GM12878 (cell line): ENCODE measurements at regions not wholly inside any gene's neighbourhood (a gene's known extent, or its start where the extent isn't known, plus 50 kb on each side); places are given as distances from the start of the nearest gene placed in this dataset.

Source experiments
- ATAC-seq: fragments of 200-7000 bp; cut with Tn5 transposase; 3 replicates; pipeline ENCODE4 v1.9.1; 2020; ENCODE audit warnings: mild to moderate bottlenecking, moderate library complexity
- BruUV-seq: library from RNA; stranded (reverse); fragments of 400-500 nt; replicated peaks from 2 replicates; lab custom pipeline; 2021; lab: Mats Ljungman, UMichigan
- CTCF ChIA-PET: fragments of 300-600 bp; sonication (Branson Sonifier 250); formaldehyde crosslinking; extraction: SDS; loops from one replicate; lab custom pipeline; 2021; ENCODE audit warnings: inconsistent platforms; lab: Yijun Ruan, JAX
- POLR2A ChIA-PET: fragments of 350-600 bp; formaldehyde crosslinking; extraction: SDS; loops from one replicate; lab custom pipeline; 2021; ENCODE audit warnings: inconsistent platforms; lab: Charles Lee
- RAD21 ChIA-PET: fragments of 300-600 bp; sonication (Branson Sonifier 250); formaldehyde crosslinking; loops from one replicate; lab custom pipeline; 2023; ENCODE audit warnings: antibody characterized with exemption; ENCODE audit not compliant: unreplicated experiment; lab: Charles Lee
- SMC1A ChIA-PET: fragments of 300-600 bp; sonication (Branson Sonifier 250); formaldehyde crosslinking; loops from one replicate; lab custom pipeline; 2023; ENCODE audit not compliant: unreplicated experiment, uncharacterized antibody; lab: Charles Lee
- DNase-seq: peaks from one replicate; pipeline ENCODE4 v3.0.0-alpha.2; 2011; ENCODE audit warnings: low read depth, low spot score
- FAIRE-seq: peaks from 3 replicates; lab custom pipeline; 2011; peaks lifted over from hg19 to GRCh38; lab: Jason Lieb, UNC
- H2AFZ ChIP-seq: 2 replicates; pipeline ENCODE4 v1.6.0; 2011; ENCODE audit warnings: low read depth, low read length, control low read depth; ENCODE audit not compliant: control insufficient read depth
- H3K27ac ChIP-seq: 2 replicates; pipeline ENCODE4 v1.5.1; 2011; ENCODE audit warnings: control low read depth; ENCODE audit not compliant: control insufficient read depth, insufficient read depth
- H3K27me3 ChIP-seq, 2 experiments: replicated peaks in 1 of 2; 2 replicates each; pipeline versions ENCODE4 v1.6.0 to v1.6.1; 2011; ENCODE audit warnings: low read length in 1 of 2; ENCODE audit not compliant: control insufficient read depth in 2 of 2, insufficient read depth in 2 of 2
- H3K36me3 ChIP-seq, 2 experiments: 2 replicates each; pipeline ENCODE4 v1.5.1; 2011; ENCODE audit warnings: low read length in 1 of 2; ENCODE audit not compliant: control insufficient read depth in 2 of 2, insufficient read depth in 2 of 2
- H3K4me1 ChIP-seq: 2 replicates; pipeline ENCODE4 v1.6.1; 2011; ENCODE audit warnings: mild to moderate bottlenecking, low read length, moderate library complexity, mixed read lengths; ENCODE audit not compliant: control insufficient read depth, insufficient read depth
- H3K4me2 ChIP-seq: 2 replicates; pipeline ENCODE4 v1.6.0; 2011; ENCODE audit warnings: control low read depth; ENCODE audit not compliant: control insufficient read depth, insufficient read depth
- H3K4me3 ChIP-seq: fragments of 200-600 bp; sonication (generic); 2 replicates; pipeline ENCODE4 v1.5.1; 2016
- H3K79me2 ChIP-seq: 2 replicates; pipeline ENCODE4 v1.6.0; 2011; ENCODE audit warnings: low read length; ENCODE audit not compliant: control insufficient read depth, insufficient read depth
- H3K9ac ChIP-seq: 2 replicates; pipeline ENCODE4 v1.8.0; 2011; ENCODE audit warnings: low read length, control low read depth, mixed read lengths; ENCODE audit not compliant: control insufficient read depth, insufficient read depth
- H3K9me3 ChIP-seq: replicated peaks from 3 replicates; pipeline ENCODE4 v1.5.1; 2011; ENCODE audit warnings: mild to moderate bottlenecking, low read length; ENCODE audit not compliant: control insufficient read depth, insufficient read depth
- H4K20me1 ChIP-seq: 2 replicates; pipeline ENCODE4 v1.6.0; 2011; ENCODE audit not compliant: control insufficient read depth, insufficient read depth
- BACH1 ChIP-seq: fragments of 450-650 bp; IDR thresholded peaks from 2 replicates; pipeline ENCODE4 v1.6.1; 2017; ENCODE audit warnings: mild to moderate bottlenecking, borderline replicate concordance
- BCL11A ChIP-seq: IDR thresholded peaks from 2 replicates; pipeline ENCODE4 v1.6.1; 2011; ENCODE audit warnings: low read depth, low read length
- EZH2 ChIP-seq: IDR thresholded peaks from 2 replicates; pipeline ENCODE4 v1.6.1; 2012; ENCODE audit warnings: low read depth, mild to moderate bottlenecking, control low read depth, inconsistent platforms, low read length, borderline replicate concordance; ENCODE audit not compliant: control insufficient read depth
- FOS ChIP-seq: IDR thresholded peaks from 3 replicates; pipeline ENCODE4 v1.6.1; 2011; ENCODE audit warnings: borderline replicate concordance; ENCODE audit not compliant: insufficient read length; ENCODE audit errors: extremely low read depth
- KDM1A ChIP-seq: fragments of 200-600 bp; sonication (generic); IDR thresholded peaks from 2 replicates; pipeline ENCODE4 v1.6.1; 2016; ENCODE audit warnings: borderline replicate concordance
- NFXL1 ChIP-seq: fragments of 450-650 bp; IDR thresholded peaks from 2 replicates; pipeline ENCODE4 v1.6.1; 2017; ENCODE audit warnings: antibody characterized with exemption, mild to moderate bottlenecking, borderline replicate concordance
- NR2C1 ChIP-seq: fragments of 450-650 bp; IDR thresholded peaks from 2 replicates; pipeline ENCODE4 v1.6.1; 2017; ENCODE audit warnings: antibody characterized with exemption, mild to moderate bottlenecking, moderate library complexity
- NR2C2 ChIP-seq: IDR thresholded peaks from 2 replicates; pipeline ENCODE4 v1.6.1; 2011; ENCODE audit warnings: borderline replicate concordance, low read depth; ENCODE audit not compliant: control insufficient read depth, insufficient read length
- NRF1 ChIP-seq: conservative IDR thresholded peaks from 2 replicates; pipeline ENCODE4 v1.6.1; 2011; ENCODE audit warnings: mild to moderate bottlenecking, low read depth, low read length, improper control_type of control experiment
- POLR2A ChIP-seq: IDR thresholded peaks from 2 replicates; pipeline ENCODE4 v1.6.1; 2011; ENCODE audit warnings: low read depth, mild to moderate bottlenecking, low read length
- RB1 ChIP-seq: fragments of 450-650 bp; formaldehyde crosslinking; IDR thresholded peaks from 2 replicates; pipeline ENCODE4 v1.6.1; 2017; ENCODE audit warnings: mild to moderate bottlenecking, borderline replicate concordance
- SMAD1 ChIP-seq: fragments of 450-650 bp; IDR thresholded peaks from 2 replicates; pipeline ENCODE4 v1.6.1; 2018; ENCODE audit warnings: mild to moderate bottlenecking, low read depth; ENCODE audit not compliant: partially characterized antibody
- SMC3 ChIP-seq: IDR thresholded peaks from 2 replicates; pipeline ENCODE4 v1.6.1; 2011; ENCODE audit warnings: low read length, improper control_type of control experiment, borderline replicate concordance
- STAT1 ChIP-seq: fragments of 450-650 bp; conservative IDR thresholded peaks from 2 replicates; pipeline ENCODE4 v1.6.1; 2014; ENCODE audit warnings: antibody characterized with exemption, mild to moderate bottlenecking
- TARDBP ChIP-seq: IDR thresholded peaks from 2 replicates; pipeline ENCODE4 v1.6.1; 2016; ENCODE audit warnings: borderline replicate concordance
- YBX1 ChIP-seq: fragments of 450-650 bp; IDR thresholded peaks from 2 replicates; pipeline ENCODE4 v1.6.1; 2016; ENCODE audit warnings: antibody characterized with exemption
- WGBS: methylation state at CpG from one replicate; pipeline ENCODE4 v1.1.6; 2016; ENCODE audit warnings: low lambda C conversion rate; ENCODE audit not compliant: insufficient replicate concordance, insufficient coverage; ENCODE audit errors: missing lambda C conversion rate; 5-methylcytosine and 5-hydroxymethylcytosine counted together
- in situ Hi-C: fragments of 300-500 bp; cut with MboI; formaldehyde crosslinking; loops from 9 replicates; pipeline ENCODE4 v1.14.3; 2018; ENCODE audit warnings: mixed read lengths
- intact Hi-C: fragments of 100-400 bp; cut with micrococcal nuclease; formaldehyde crosslinking; loops from one replicate; pipeline ENCODE4 v1.14.2; 2022; ENCODE audit not compliant: unreplicated experiment
- TF ChIP-seq, protein P1 (sequence below): IDR thresholded peaks from 2 replicates; pipeline ENCODE4 v1.6.1; 2012; ENCODE audit warnings: low read depth, low read length, improper control_type of control experiment
- TF ChIP-seq, protein P2 (sequence below): fragments of 150-350 bp; IDR thresholded peaks from 2 replicates; pipeline ENCODE4 v1.6.1; 2014; ENCODE audit warnings: mild to moderate bottlenecking, low read depth, low read length

DNA sequence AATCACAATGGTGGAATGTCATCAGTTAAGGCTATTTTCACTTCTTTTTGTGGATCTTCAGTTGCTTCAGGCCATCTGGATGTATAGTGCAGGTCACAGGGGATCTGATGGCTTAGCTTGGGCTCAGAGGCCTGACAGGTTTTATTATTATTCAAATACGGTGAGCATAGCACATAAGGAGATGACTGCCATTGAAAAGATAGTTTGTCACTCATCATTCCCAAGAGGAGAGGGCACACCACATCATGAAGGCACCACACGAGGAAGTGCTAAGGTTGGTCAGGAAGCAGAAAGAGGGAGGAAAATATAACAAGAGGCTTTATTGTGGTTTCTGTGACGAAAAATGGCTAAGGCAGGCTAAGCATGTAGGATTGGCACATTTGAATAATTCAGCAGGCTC, 131.4 kb downstream of the CD8B2 start:
- in situ Hi-C loops (no loop called here), intact Hi-C loops (no loop called here)
- ChIA-PET CTCF (no interaction called here), RAD21 (no interaction called here), SMC1A (no interaction called here), POLR2A (no interaction called here)
- Histone ChIP-seq H3K27me3 (no peaks in the 10 kb centered on the region), H3K9ac (no peak overlapping the region), H3K36me3 (no peaks in the 10 kb centered on the region), H3K4me2 (no peak overlapping the region), H3K79me2 (no peaks in the 10 kb centered on the region), H2AFZ (no peak overlapping the region), H3K4me3 (no peak overlapping the region), H4K20me1 (no peaks in the 10 kb centered on the region), H3K4me1 (no peaks in the 10 kb centered on the region), H3K9me3 (no peaks in the 10 kb centered on the region), H3K27ac (no peak overlapping the region)
- 14% methylated on average over 3 of the region's 3 CpGs for WGBS
- BruUV-seq = no TSS peak
- DNase-seq (no peak), ATAC-seq (no peak), FAIRE-seq (no peak)
- no peak for TF ChIP-seq SMC3
- no peak for TF ChIP-seq NR2C1
- TF ChIP-seq FOS = no peak
- no peak for TF ChIP-seq TARDBP
- TF ChIP-seq EZH2 = no peak

DNA sequence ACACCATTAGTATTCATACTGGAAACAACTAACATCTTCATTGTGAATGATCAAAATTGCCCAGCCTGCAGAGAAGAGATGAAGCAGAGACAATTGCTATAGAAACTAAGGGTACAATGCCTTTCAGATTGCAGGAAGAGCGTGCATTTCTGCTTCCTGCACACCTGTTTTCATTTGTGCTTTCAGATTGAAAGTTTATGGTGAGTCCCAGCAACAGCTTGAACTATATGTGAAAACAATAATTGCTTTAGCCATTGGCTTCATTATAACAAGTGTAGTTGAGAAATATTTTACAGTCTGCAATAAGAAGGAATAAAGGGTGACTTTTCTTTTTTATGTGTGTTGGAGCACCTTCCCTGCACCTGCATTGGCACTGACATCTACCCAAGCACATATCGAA, 136.3 kb downstream of the CD8B2 start:
- no peak overlapping the region for H3K27ac ChIP-seq
- H2AFZ ChIP-seq = no peak overlapping the region
- H3K36me3 ChIP-seq = no peaks in the 10 kb centered on the region
- H4K20me1 ChIP-seq = no peaks in the 10 kb centered on the region
- FAIRE-seq = no peak
- no TSS peak for BruUV-seq
- RAD21 ChIA-PET = no interaction called here
- H3K4me1 ChIP-seq = no peaks in the 10 kb centered on the region
- no peak overlapping the region for H3K9ac ChIP-seq
- DNase-seq = no peak
- CTCF ChIA-PET = no interaction called here
- POLR2A ChIA-PET = interaction anchor here (0.7 kb wide), 1 partner anchor 405 kb away, joined by 4 read pairs; no protein-coding TSS in a partner anchor
- intact Hi-C loops = no loop called here
- WGBS = 3% methylated on average over 2 of the region's 2 CpGs
- in situ Hi-C loops = no loop called here
- ATAC-seq = no peak
- H3K4me3 ChIP-seq = no peak overlapping the region
- no peaks in the 10 kb centered on the region for H3K27me3 ChIP-seq
- H3K79me2 ChIP-seq = no peaks in the 10 kb centered on the region
- H3K9me3 ChIP-seq = no peaks in the 10 kb centered on the region; the same call in 2 of the 3 replicates
- no peak overlapping the region for H3K4me2 ChIP-seq
- SMC1A ChIA-PET = no interaction called here
- no peak for TF ChIP-seq NFXL1
- no peak for TF ChIP-seq YBX1
- TF ChIP-seq NR2C2 = no peak
- no peak for TF ChIP-seq BACH1
- no peak for TF ChIP-seq NRF1
- TF ChIP-seq POLR2A = no peak
- TF ChIP-seq, protein P1, sequence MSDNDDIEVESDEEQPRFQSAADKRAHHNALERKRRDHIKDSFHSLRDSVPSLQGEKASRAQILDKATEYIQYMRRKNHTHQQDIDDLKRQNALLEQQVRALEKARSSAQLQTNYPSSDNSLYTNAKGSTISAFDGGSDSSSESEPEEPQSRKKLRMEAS = no peak
- no peak for TF ChIP-seq RB1
- TF ChIP-seq KDM1A = no peak
- no peak for TF ChIP-seq BCL11A
- TF ChIP-seq SMAD1 = no peak
- no peak for TF ChIP-seq STAT1
- TF ChIP-seq, protein P2, sequence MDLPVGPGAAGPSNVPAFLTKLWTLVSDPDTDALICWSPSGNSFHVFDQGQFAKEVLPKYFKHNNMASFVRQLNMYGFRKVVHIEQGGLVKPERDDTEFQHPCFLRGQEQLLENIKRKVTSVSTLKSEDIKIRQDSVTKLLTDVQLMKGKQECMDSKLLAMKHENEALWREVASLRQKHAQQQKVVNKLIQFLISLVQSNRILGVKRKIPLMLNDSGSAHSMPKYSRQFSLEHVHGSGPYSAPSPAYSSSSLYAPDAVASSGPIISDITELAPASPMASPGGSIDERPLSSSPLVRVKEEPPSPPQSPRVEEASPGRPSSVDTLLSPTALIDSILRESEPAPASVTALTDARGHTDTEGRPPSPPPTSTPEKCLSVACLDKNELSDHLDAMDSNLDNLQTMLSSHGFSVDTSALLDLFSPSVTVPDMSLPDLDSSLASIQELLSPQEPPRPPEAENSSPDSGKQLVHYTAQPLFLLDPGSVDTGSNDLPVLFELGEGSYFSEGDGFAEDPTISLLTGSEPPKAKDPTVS = no peak
